GM19395 (cell line): ENCODE measurements at regions not wholly inside any gene's neighbourhood (a gene's known extent, or its start where the extent isn't known, plus 50 kb on each side); places are given as distances from the start of the nearest gene placed in this dataset.

Source experiments
- ATAC-seq: cut with Tn5 transposase; IDR thresholded peaks from one replicate; pipeline ENCODE4 v1.9.1; 2021; ENCODE audit warnings: mild to moderate bottlenecking, moderate library complexity; ENCODE audit not compliant: unreplicated experiment

- no peak for ATAC-seq
These were observed 210.8 kb upstream of the JUN start for GRCh38 chr1:58994664-58995063.

GRCh38 chr1:58996341-58997059, 212.7 kb upstream of the JUN start:
- peak; percentile 93 for ATAC-seq

- ATAC-seq: peak; percentile 81
These were observed 213.2 kb upstream of the JUN start for GRCh38 chr1:58997060-58997411.

GRCh38 chr1:58997637-58998036, 213.8 kb upstream of the JUN start:
- no peak for ATAC-seq

- no peak for ATAC-seq
These were observed 215.8 kb upstream of the JUN start for GRCh38 chr1:58999676-59000075.

- ATAC-seq: no peak
These were observed 220.9 kb upstream of the JUN start for GRCh38 chr1:59004755-59005154.

- ATAC-seq: peak; percentile 65
These were observed 221.8 kb upstream of the JUN start for GRCh38 chr1:59005491-59006288.

- ATAC-seq: no peak
These were observed 222.4 kb upstream of the JUN start for GRCh38 chr1:59006289-59006658.

- no peak for ATAC-seq
These were observed 223.1 kb upstream of the JUN start for GRCh38 chr1:59006932-59007331.

- ATAC-seq: peak; percentile 9
These were observed 223.6 kb upstream of the JUN start for GRCh38 chr1:59007429-59007819.

- ATAC-seq: peak; percentile 56
These were observed 224.2 kb upstream of the JUN start for GRCh38 chr1:59007820-59008598.

- no peak for ATAC-seq
These were observed 224.9 kb upstream of the JUN start for GRCh38 chr1:59008599-59009347.

- ATAC-seq: no peak
These were observed 227.8 kb upstream of the JUN start for GRCh38 chr1:59011663-59012062.

- no peak for ATAC-seq
These were observed 228.5 kb upstream of the JUN start for GRCh38 chr1:59012378-59012777.

GRCh38 chr1:59013276-59013927, 229.6 kb upstream of the JUN start:
- peak; percentile 63 for ATAC-seq

GRCh38 chr1:59013928-59014279, 230.1 kb upstream of the JUN start:
- ATAC-seq: no peak

- ATAC-seq: no peak
These were observed 231.0 kb upstream of the JUN start for GRCh38 chr1:59014827-59015226.

GRCh38 chr1:59015708-59016107, 231.9 kb upstream of the JUN start:
- ATAC-seq: no peak

GRCh38 chr1:59016390-59016789, 232.5 kb upstream of the JUN start:
- no peak for ATAC-seq

- no peak for ATAC-seq
These were observed 233.8 kb upstream of the JUN start for GRCh38 chr1:59017501-59018231.
